ENCODE measurements at regions not wholly inside any gene's neighbourhood (a gene's known extent, or its start where the extent isn't known, plus 50 kb on each side); places are given as distances from the start of the nearest gene placed in this dataset.

- TF ChIP-seq, protein P1, sequence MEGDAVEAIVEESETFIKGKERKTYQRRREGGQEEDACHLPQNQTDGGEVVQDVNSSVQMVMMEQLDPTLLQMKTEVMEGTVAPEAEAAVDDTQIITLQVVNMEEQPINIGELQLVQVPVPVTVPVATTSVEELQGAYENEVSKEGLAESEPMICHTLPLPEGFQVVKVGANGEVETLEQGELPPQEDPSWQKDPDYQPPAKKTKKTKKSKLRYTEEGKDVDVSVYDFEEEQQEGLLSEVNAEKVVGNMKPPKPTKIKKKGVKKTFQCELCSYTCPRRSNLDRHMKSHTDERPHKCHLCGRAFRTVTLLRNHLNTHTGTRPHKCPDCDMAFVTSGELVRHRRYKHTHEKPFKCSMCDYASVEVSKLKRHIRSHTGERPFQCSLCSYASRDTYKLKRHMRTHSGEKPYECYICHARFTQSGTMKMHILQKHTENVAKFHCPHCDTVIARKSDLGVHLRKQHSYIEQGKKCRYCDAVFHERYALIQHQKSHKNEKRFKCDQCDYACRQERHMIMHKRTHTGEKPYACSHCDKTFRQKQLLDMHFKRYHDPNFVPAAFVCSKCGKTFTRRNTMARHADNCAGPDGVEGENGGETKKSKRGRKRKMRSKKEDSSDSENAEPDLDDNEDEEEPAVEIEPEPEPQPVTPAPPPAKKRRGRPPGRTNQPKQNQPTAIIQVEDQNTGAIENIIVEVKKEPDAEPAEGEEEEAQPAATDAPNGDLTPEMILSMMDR (IDR thresholded peaks at IDR 0.05) = no peak
- no peak for TF ChIP-seq POLR2A (IDR thresholded peaks at IDR 0.05)
Observed at GRCh38 chr3:5888851-5889250, 701.3 kb downstream of the EDEM1 start.

Measured in Peyer's patch (tissue), 4 donors.